ENCODE measurements at regions not wholly inside any gene's neighbourhood (a gene's known extent, or its start where the extent isn't known, plus 50 kb on each side); places are given as distances from the start of the nearest gene placed in this dataset.

- TF ChIP-seq TSHZ2 (CRISPR knock-in tag; IDR thresholded peaks at IDR 0.05) (no peak), ISL1 (CRISPR knock-in tag; IDR thresholded peaks at IDR 0.05) (peak; percentile 42), ZFP30 (CRISPR knock-in tag; IDR thresholded peaks at IDR 0.05) (no peak)
- ATAC-seq = peak; percentile 100
Measured at GRCh38 chr13:97627566-97627965, 193.6 kb downstream of the RAP2A start.

- TF ChIP-seq TCF4 (CRISPR knock-in tag; IDR thresholded peaks at IDR 0.05; ENCODE audit: borderline replicate concordance) (no peak), ZNF565 (CRISPR knock-in tag; conservative IDR thresholded peaks at IDR 0.05; ENCODE audit: low read depth) (no peak), TOX (CRISPR knock-in tag; IDR thresholded peaks at IDR 0.05; ENCODE audit: borderline replicate concordance) (no peak), ZFP3 (CRISPR knock-in tag; IDR thresholded peaks at IDR 0.05) (no peak), RARB (CRISPR knock-in tag; IDR thresholded peaks at IDR 0.05) (no peak), ISL1 (CRISPR knock-in tag; IDR thresholded peaks at IDR 0.05) (no peak), OSR1 (CRISPR knock-in tag; IDR thresholded peaks at IDR 0.05) (no peak), CSDC2 (CRISPR knock-in tag; IDR thresholded peaks at IDR 0.05) (no peak), TSHZ2 (CRISPR knock-in tag; IDR thresholded peaks at IDR 0.05) (no peak), BACH2 (CRISPR knock-in tag; IDR thresholded peaks at IDR 0.05; ENCODE audit: borderline replicate concordance) (no peak), CREB5 (CRISPR knock-in tag; IDR thresholded peaks at IDR 0.05; ENCODE audit: low read depth) (no peak), PATZ1 (CRISPR knock-in tag; IDR thresholded peaks at IDR 0.05; ENCODE audit: borderline replicate concordance) (no peak), ARNTL (CRISPR knock-in tag; IDR thresholded peaks at IDR 0.05; ENCODE audit: borderline replicate concordance, low read depth) (no peak), ESRRG (CRISPR knock-in tag; IDR thresholded peaks at IDR 0.05) (no peak), ZNF70 (CRISPR knock-in tag; IDR thresholded peaks at IDR 0.05) (no peak)
- no peak; the same call in 2 of the 3 replicates for ATAC-seq
Measured at GRCh38 chr13:97629601-97630272, 195.8 kb downstream of the RAP2A start.

GRCh38 chr13:97630725-97631124, 196.8 kb downstream of the RAP2A start:
- ATAC-seq = no peak
- TF ChIP-seq OSR1 (CRISPR knock-in tag; IDR thresholded peaks at IDR 0.05) = no peak
- TF ChIP-seq SNAI2 (CRISPR knock-in tag; IDR thresholded peaks at IDR 0.05) = no peak

GRCh38 chr13:97631158-97631557, 197.2 kb downstream of the RAP2A start:
- no peak for ATAC-seq
- TF ChIP-seq OSR1 (CRISPR knock-in tag; IDR thresholded peaks at IDR 0.05) (no peak), TOX (CRISPR knock-in tag; IDR thresholded peaks at IDR 0.05; ENCODE audit: borderline replicate concordance) (no peak), ESRRG (CRISPR knock-in tag; IDR thresholded peaks at IDR 0.05) (no peak), ISL1 (CRISPR knock-in tag; IDR thresholded peaks at IDR 0.05) (no peak)

GRCh38 chr13:97639236-97639635, 205.3 kb downstream of the RAP2A start:
- no peak for TF ChIP-seq ESRRG (CRISPR knock-in tag; IDR thresholded peaks at IDR 0.05)
- TF ChIP-seq POU6F1 (CRISPR knock-in tag; IDR thresholded peaks at IDR 0.05; ENCODE audit: borderline replicate concordance, low read depth) = no peak
- no peak for ATAC-seq

Measured in SK-N-SH treated with all-trans-retinoic acid at 6 μM for 48 hours (cell line).